Endothelial cell of umbilical vein (primary cell): ENCODE measurements at regions not wholly inside any gene's neighbourhood (a gene's known extent, or its start where the extent isn't known, plus 50 kb on each side); places are given as distances from the start of the nearest gene placed in this dataset.

ENCODE experiments used
- BruUV-seq: library from RNA; stranded (reverse); fragments of 400-500 nt; replicated peaks from 2 replicates; lab custom pipeline; 2021; lab: Mats Ljungman, UMichigan
- CTCF ChIA-PET: fragments of 300-600, 350-600 bp; sonication (Branson Sonifier 250); formaldehyde crosslinking; loops from one replicate; lab custom pipeline; 2021; ENCODE audit warnings: antibody characterized with exemption, inconsistent platforms; lab: Charles Lee
- POLR2A ChIA-PET: fragments of 300-600, 350-600 bp; sonication (Branson Sonifier 250); formaldehyde crosslinking; loops from one replicate; lab custom pipeline; 2021; ENCODE audit warnings: antibody characterized with exemption, inconsistent platforms; lab: Charles Lee
- DNase-seq: peaks from one replicate; pipeline ENCODE4 v3.0.0-alpha.2; 2011; ENCODE audit warnings: low read depth, low spot score
- FAIRE-seq: peaks from 2 replicates; lab custom pipeline; 2011; peaks lifted over from hg19 to GRCh38; lab: Jason Lieb, UNC
- H2AFZ ChIP-seq: 2 replicates; pipeline ENCODE4 v1.6.0; 2012; ENCODE audit warnings: low read depth, low read length, control low read depth, inconsistent platforms
- H3K27ac ChIP-seq: 2 replicates; pipeline ENCODE4 v1.5.1; 2011; ENCODE audit warnings: low read depth, mild to moderate bottlenecking, control low read depth, low read length, moderate library complexity; ENCODE audit not compliant: insufficient read depth
- H3K27me3 ChIP-seq, 2 experiments: 2 replicates each; pipeline versions ENCODE4 v1.6.0 to v1.6.1; 2011; ENCODE audit warnings: low read length in 2 of 2, mixed read lengths in 1 of 2; ENCODE audit not compliant: control insufficient read depth in 2 of 2, insufficient read depth in 2 of 2
- H3K36me3 ChIP-seq, 2 experiments: 2 replicates in 1 of 2; 3 replicates in 1 of 2; pipeline ENCODE4 v1.5.1; 2011; ENCODE audit warnings: low read length in 2 of 2, mild to moderate bottlenecking in 1 of 2, moderate library complexity in 1 of 2; ENCODE audit not compliant: control insufficient read depth in 2 of 2, insufficient read depth in 2 of 2; ENCODE audit errors: extremely low read depth in 1 of 2
- H3K4me1 ChIP-seq: 3 replicates; pipeline ENCODE4 v1.5.1; 2011; ENCODE audit warnings: mild to moderate bottlenecking, low read length; ENCODE audit not compliant: control insufficient read depth, insufficient read depth; ENCODE audit errors: extremely low read depth
- H3K4me2 ChIP-seq: 2 replicates; pipeline ENCODE4 v1.6.1; 2011; ENCODE audit warnings: low read length, control low read depth, mixed read lengths; ENCODE audit not compliant: insufficient read depth
- H3K4me3 ChIP-seq, 3 experiments: fragments of 200-600 bp in 1 of 3; sonication (generic), shearing (Covaris generic) in 1 of 3; replicated peaks in 1 of 3; 2 replicates each; pipeline ENCODE4 v1.5.1; 2011 to 2016; ENCODE audit warnings: control low read depth in 3 of 3, low read length in 3 of 3, mild to moderate bottlenecking in 2 of 3, inconsistent platforms in 1 of 3, low read depth in 1 of 3, moderate library complexity in 1 of 3; ENCODE audit not compliant: insufficient read depth in 1 of 3
- H3K79me2 ChIP-seq: 2 replicates; pipeline ENCODE4 v1.6.0; 2012; ENCODE audit warnings: low read length, inconsistent platforms; ENCODE audit not compliant: control insufficient read depth, insufficient read depth
- H3K9ac ChIP-seq: replicated peaks from 2 replicates; pipeline ENCODE3; 2011; ENCODE audit warnings: low read length, control low read depth; ENCODE audit not compliant: insufficient read depth; ENCODE audit errors: extremely low read depth
- H3K9me1 ChIP-seq: replicated peaks from 3 replicates; pipeline ENCODE4 v1.6.0; 2011; ENCODE audit warnings: mild to moderate bottlenecking, low read length; ENCODE audit not compliant: control insufficient read depth, insufficient read depth; ENCODE audit errors: extremely low read depth
- H3K9me3 ChIP-seq: replicated peaks from 2 replicates; pipeline ENCODE4 v1.5.1; 2012; ENCODE audit warnings: low read length, inconsistent platforms; ENCODE audit not compliant: control insufficient read depth, insufficient read depth
- H4K20me1 ChIP-seq: replicated peaks from 2 replicates; pipeline ENCODE3; 2011; ENCODE audit warnings: mild to moderate bottlenecking, low read length; ENCODE audit not compliant: control insufficient read depth, insufficient read depth; ENCODE audit errors: extremely low read depth
- CTCF ChIP-seq, 2 donors: IDR thresholded peaks; 1 replicate in 1 of 2; 2 replicates in 1 of 2; pipeline ENCODE4 v1.5.1; 2011; ENCODE audit warnings: low read length in 2 of 2, mild to moderate bottlenecking in 2 of 2, moderate library complexity in 2 of 2, control low read depth in 1 of 2, inconsistent platforms in 1 of 2, low read depth in 1 of 2; ENCODE audit not compliant: insufficient read depth in 1 of 2; ENCODE audit errors: extremely low read depth in 1 of 2
- FOS ChIP-seq: IDR thresholded peaks from 2 replicates; pipeline ENCODE4 v1.6.1; 2011; ENCODE audit warnings: mild to moderate bottlenecking, low read length, moderate library complexity, borderline replicate concordance; ENCODE audit not compliant: insufficient read depth
- GATA2 ChIP-seq: IDR thresholded peaks from 2 replicates; pipeline ENCODE4 v1.7.0; 2011; ENCODE audit warnings: low read depth, mild to moderate bottlenecking, moderate library complexity, mixed read lengths, low read length; ENCODE audit not compliant: insufficient read length, insufficient read depth
- JUN ChIP-seq: IDR thresholded peaks from 2 replicates; pipeline ENCODE4 v1.6.1; 2011; ENCODE audit warnings: borderline replicate concordance, low read depth; ENCODE audit not compliant: insufficient read length, insufficient read depth
- MAX ChIP-seq: IDR thresholded peaks from 2 replicates; pipeline ENCODE4 v1.6.1; 2011; ENCODE audit not compliant: insufficient read depth, insufficient read length
- MYC ChIP-seq: IDR thresholded peaks from one replicate; pipeline ENCODE4 v1.6.1; 2011; ENCODE audit warnings: mild to moderate bottlenecking, low read depth, low read length
- POLR2A ChIP-seq: IDR thresholded peaks from 2 replicates; pipeline ENCODE4 v1.6.1; 2012; ENCODE audit warnings: low read depth, mild to moderate bottlenecking, control low read depth, low read length
- POLR2AphosphoS5 ChIP-seq: IDR thresholded peaks from 2 replicates; pipeline ENCODE4 v1.6.1; 2012; ENCODE audit warnings: low read depth, mild to moderate bottlenecking, control low read depth, low read length, moderate library complexity; ENCODE audit not compliant: insufficient read depth
- dilution Hi-C: fragments of 300-500 bp; cut with MboI; formaldehyde crosslinking; loops from one replicate; pipeline ENCODE4 v1.15.0; 2019; ENCODE audit warnings: low sequenced_read_pairs; ENCODE audit not compliant: extremely low pct_ligation_motif_present
- intact Hi-C: fragments of 100-400 bp; cut with micrococcal nuclease; formaldehyde crosslinking; loops from one replicate; pipeline ENCODE4 v1.10.0; 2022

DNA sequence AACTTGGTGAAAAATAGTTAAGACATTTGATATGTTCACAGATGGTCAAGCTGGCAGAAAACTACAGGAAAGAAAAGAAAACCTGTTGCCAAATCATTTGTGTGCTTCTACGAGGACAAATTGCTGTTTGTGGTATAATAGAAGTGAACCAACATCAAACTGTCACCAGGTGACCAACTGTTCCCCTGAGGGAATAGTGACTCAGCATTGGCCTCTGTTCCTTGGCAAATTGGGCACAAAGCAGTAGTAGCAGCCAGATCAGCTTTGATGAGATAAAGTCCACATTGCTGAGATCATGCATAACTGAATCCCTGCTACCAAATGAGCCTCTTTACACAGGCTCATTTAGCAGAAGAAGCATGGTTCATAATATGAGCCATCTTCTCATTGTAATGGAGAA, 103.5 kb downstream of the POSTN start:
- dilution Hi-C loops, result no loop called here
- H3K9me1 ChIP-seq, result no peaks in the 10 kb centered on the region
- no peak overlapping the region for H3K9ac ChIP-seq
- ChIA-PET CTCF (no interaction called here), POLR2A (no interaction called here)
- H3K79me2 ChIP-seq, result no peaks in the 10 kb centered on the region
- no peaks in the 10 kb centered on the region for H3K36me3 ChIP-seq
- no peak overlapping the region for H3K27ac ChIP-seq
- no peaks in the 10 kb centered on the region for H3K4me1 ChIP-seq
- TF ChIP-seq CTCF (IDR thresholded peaks at IDR 0.05; ENCODE audit: extremely low read depth in 1 of 2, insufficient read depth in 1 of 2, low read depth in 1 of 2, low read length in 2 of 2) (no peak), MAX (no peak), FOS (no peak), GATA2 (no peak), POLR2AphosphoS5 (no peak), JUN (no peak)
- no peak overlapping the region for H3K4me2 ChIP-seq
- FAIRE-seq (no peak), DNase-seq (no peak)
- H2AFZ ChIP-seq, result no peak overlapping the region
- no peaks in the 10 kb centered on the region for H3K27me3 ChIP-seq
- no peaks in the 10 kb centered on the region for H3K9me3 ChIP-seq
- BruUV-seq, result no TSS peak
- H3K4me3 ChIP-seq, result no peak overlapping the region
- H4K20me1 ChIP-seq, result no peaks in the 10 kb centered on the region
- intact Hi-C loops, result no loop called here

- Histone ChIP-seq H3K9me3 (no peaks in the 10 kb centered on the region), H3K4me1 (no peaks in the 10 kb centered on the region), H2AFZ (no peak overlapping the region), H3K27ac (no peak overlapping the region), H3K27me3 (no peaks in the 10 kb centered on the region), H4K20me1 (no peaks in the 10 kb centered on the region), H3K79me2 (no peaks in the 10 kb centered on the region), H3K9me1 (no peaks in the 10 kb centered on the region), H3K9ac (no peak overlapping the region), H3K36me3 (no peaks in the 10 kb centered on the region), H3K4me2 (no peak overlapping the region), H3K4me3 (no peak overlapping the region)
- FAIRE-seq, result no peak
- ChIA-PET POLR2A (no interaction called here), CTCF (interaction anchor here (1.2 kb wide), 1 partner anchor 30 kb away, joined by 3 read pairs; no protein-coding TSS in a partner anchor)
- intact Hi-C loops, result no loop called here
- dilution Hi-C loops, result no loop called here
- DNase-seq, result no peak
- TF ChIP-seq MYC (no peak), GATA2 (no peak), JUN (no peak), POLR2A (no peak), FOS (no peak), POLR2AphosphoS5 (no peak), CTCF (IDR thresholded peaks at IDR 0.05; ENCODE audit: extremely low read depth in 1 of 2, insufficient read depth in 1 of 2, low read depth in 1 of 2, low read length in 2 of 2) (no peak)
- no TSS peak for BruUV-seq
Observed at GRCh38 chr13:37493775-37494174, 104.8 kb downstream of the POSTN start.
